Peyer's patch (tissue), 4 donors: ENCODE measurements at regions not wholly inside any gene's neighbourhood (a gene's known extent, or its start where the extent isn't known, plus 50 kb on each side); places are given as distances from the start of the nearest gene placed in this dataset.
"Not testable (repeated sequence)": the region's sequence is repeated elsewhere in the genome, so short reads cannot be mapped to it uniquely, and the experiment has no call there.

ENCODE experiments used
- DNase-seq, 3 donors: peaks; one replicate each; pipeline ENCODE4 v3.0.0-alpha.2; 2017 to 2019
- H3K27ac ChIP-seq, 4 donors: fragments of 200-600 bp; sonication (generic); one replicate each; pipeline ENCODE4 v1.5.1; 2016 to 2019
- H3K27me3 ChIP-seq, 2 donors: fragments of 200-600 bp; sonication (generic); one replicate each; pipeline ENCODE4 v1.5.1; 2019
- H3K36me3 ChIP-seq, 3 donors: fragments of 200-600 bp; sonication (generic); one replicate each; pipeline ENCODE4 v1.5.1; 2016 to 2019
- H3K4me1 ChIP-seq, 4 donors: fragments of 200-600 bp; sonication (generic); one replicate each; pipeline ENCODE4 v1.5.1; 2016 to 2019
- H3K4me3 ChIP-seq, 4 donors: fragments of 200-600 bp; sonication (generic); 1 replicate in 3 of 4; 2 replicates in 1 of 4; pipeline ENCODE4 v1.5.1; 2016 to 2019; ENCODE audit warnings: mild to moderate bottlenecking in 1 of 4
- H3K9me3 ChIP-seq, 4 donors: fragments of 200-600 bp; sonication (generic); one replicate each; pipeline ENCODE4 v1.5.1; 2016 to 2019; ENCODE audit warnings: mild to moderate bottlenecking in 1 of 4
- CTCF ChIP-seq, 6 experiments: fragments of 450-650 bp in 4 of 6; fragments of 200-600 bp in 2 of 6; sonication (generic) in 1 of 6; IDR thresholded peaks; one replicate each; pipeline ENCODE4 v1.5.1; 2017 to 2019; ENCODE audit warnings: antibody characterized with exemption in 6 of 6, mild to moderate bottlenecking in 3 of 6, moderate library complexity in 1 of 6
- POLR2A ChIP-seq, 2 donors: fragments of 450-650 bp; IDR thresholded peaks; one replicate each; pipeline ENCODE4 v1.5.1; 2017; ENCODE audit warnings: antibody characterized with exemption in 2 of 2, mild to moderate bottlenecking in 2 of 2, moderate library complexity in 2 of 2

GRCh38 chr6:67129780-67130179, 1422.8 kb upstream of the EYS start:
- no peaks in the 10 kb centered on the region for H3K27me3 ChIP-seq
- DNase-seq: no peak
- H3K4me3 ChIP-seq: no peak overlapping the region
- no peak overlapping the region for H3K27ac ChIP-seq
- H3K36me3 ChIP-seq: no peaks in the 10 kb centered on the region
- no peaks in the 10 kb centered on the region for H3K9me3 ChIP-seq
- TF ChIP-seq CTCF (IDR thresholded peaks at IDR 0.05): no peak
- TF ChIP-seq POLR2A (IDR thresholded peaks at IDR 0.05): no peak
- no peaks in the 10 kb centered on the region for H3K4me1 ChIP-seq

- Histone ChIP-seq H3K4me1 (no peaks in the 10 kb centered on the region), H3K9me3 (no peaks in the 10 kb centered on the region), H3K27me3 (no peaks in the 10 kb centered on the region), H3K36me3 (no peaks in the 10 kb centered on the region), H3K4me3 (no peak overlapping the region), H3K27ac (no peak overlapping the region)
- no peak for DNase-seq
- TF ChIP-seq CTCF (IDR thresholded peaks at IDR 0.05) (no peak), POLR2A (IDR thresholded peaks at IDR 0.05) (no peak)
Observed at GRCh38 chr6:67127041-67127440, 1420.0 kb upstream of the EYS start.

GRCh38 chr6:67121115-67121514, 1414.1 kb upstream of the EYS start:
- no peak overlapping the region for H3K4me3 ChIP-seq
- H3K9me3 ChIP-seq: no peaks in the 10 kb centered on the region
- no peaks in the 10 kb centered on the region for H3K36me3 ChIP-seq
- H3K4me1 ChIP-seq: no peaks in the 10 kb centered on the region
- no peaks in the 10 kb centered on the region for H3K27me3 ChIP-seq
- TF ChIP-seq POLR2A (IDR thresholded peaks at IDR 0.05) (no peak), CTCF (IDR thresholded peaks at IDR 0.05) (no peak)
- H3K27ac ChIP-seq: no peak overlapping the region
- no peak for DNase-seq

GRCh38 chr6:67112120-67112519, 1405.1 kb upstream of the EYS start:
- Histone ChIP-seq H3K9me3 (peaks cover 0 to 2% (median 0%) of the 10 kb centered on the region in 4 donors), H3K27me3 (no peaks in the 10 kb centered on the region), H3K4me1 (no peaks in the 10 kb centered on the region), H3K27ac (no peak overlapping the region), H3K36me3 (no peaks in the 10 kb centered on the region), H3K4me3 (no peak overlapping the region)
- DNase-seq: no peak
- TF ChIP-seq POLR2A (IDR thresholded peaks at IDR 0.05) (no peak), CTCF (IDR thresholded peaks at IDR 0.05) (no peak)

- Histone ChIP-seq H3K4me3 (no peak overlapping the region), H3K27ac (no peak overlapping the region), H3K9me3 (no peaks in the 10 kb centered on the region), H3K4me1 (no peaks in the 10 kb centered on the region), H3K36me3 (no peaks in the 10 kb centered on the region), H3K27me3 (no peaks in the 10 kb centered on the region)
- TF ChIP-seq CTCF (IDR thresholded peaks at IDR 0.05) (no peak), POLR2A (IDR thresholded peaks at IDR 0.05) (no peak)
- DNase-seq: no peak
Observed at GRCh38 chr6:67102743-67103142, 1395.7 kb upstream of the EYS start.

GRCh38 chr6:67095618-67096226, 1388.7 kb upstream of the EYS start:
- H3K27me3 ChIP-seq, H3K4me1 ChIP-seq, H3K9me3 ChIP-seq, H3K4me3 ChIP-seq, H3K36me3 ChIP-seq, H3K27ac ChIP-seq, DNase-seq: not testable (repeated sequence)
